Panc1 (cell line): ENCODE measurements at regions not wholly inside any gene's neighbourhood (a gene's known extent, or its start where the extent isn't known, plus 50 kb on each side); places are given as distances from the start of the nearest gene placed in this dataset.

ENCODE experiments used
- POLR2AphosphoS5 ChIP-seq: IDR thresholded peaks from 2 replicates; pipeline ENCODE4 v1.6.1; 2012; ENCODE audit warnings: mild to moderate bottlenecking, low read depth, low read length, moderate library complexity
- TCF7L2 ChIP-seq: IDR thresholded peaks from 2 replicates; pipeline ENCODE4 v1.6.1; 2011; ENCODE audit warnings: mild to moderate bottlenecking, low read depth, low read length, inconsistent platforms
- TF ChIP-seq, protein P1 (sequence below): fragments of 450-650 bp; IDR thresholded peaks from 2 replicates; pipeline ENCODE4 v1.5.1; 2017; ENCODE audit warnings: mild to moderate bottlenecking
- TF ChIP-seq, protein P2 (sequence below), 2 experiments: IDR thresholded peaks; 2 replicates each; pipeline ENCODE4 v1.6.1; 2011 to 2012; ENCODE audit warnings: low read depth in 2 of 2, control low read depth in 1 of 2, low read length in 1 of 2, mild to moderate bottlenecking in 1 of 2, moderate library complexity in 1 of 2; ENCODE audit not compliant: insufficient read depth in 1 of 2

DNA sequence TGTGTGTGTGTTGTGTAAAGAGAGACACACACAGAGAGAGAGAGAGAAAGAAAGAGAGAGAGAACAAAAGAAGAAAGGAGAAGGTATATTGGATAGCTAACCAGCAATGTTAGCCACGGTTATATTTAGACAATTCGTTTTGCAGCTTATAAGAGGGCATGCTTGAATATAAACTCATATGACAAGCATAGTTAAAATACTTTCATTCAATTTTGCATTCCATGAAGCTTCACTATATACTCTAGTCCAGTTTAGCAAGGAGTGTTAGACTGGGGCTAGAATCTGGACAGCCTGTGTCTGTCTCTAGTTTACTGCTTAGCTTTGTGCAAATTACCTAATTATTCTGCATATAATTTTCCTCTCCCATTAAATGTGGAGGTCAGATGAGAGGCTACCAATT, 525.9 kb upstream of the ZFP42 start:
- TF ChIP-seq, protein P1, sequence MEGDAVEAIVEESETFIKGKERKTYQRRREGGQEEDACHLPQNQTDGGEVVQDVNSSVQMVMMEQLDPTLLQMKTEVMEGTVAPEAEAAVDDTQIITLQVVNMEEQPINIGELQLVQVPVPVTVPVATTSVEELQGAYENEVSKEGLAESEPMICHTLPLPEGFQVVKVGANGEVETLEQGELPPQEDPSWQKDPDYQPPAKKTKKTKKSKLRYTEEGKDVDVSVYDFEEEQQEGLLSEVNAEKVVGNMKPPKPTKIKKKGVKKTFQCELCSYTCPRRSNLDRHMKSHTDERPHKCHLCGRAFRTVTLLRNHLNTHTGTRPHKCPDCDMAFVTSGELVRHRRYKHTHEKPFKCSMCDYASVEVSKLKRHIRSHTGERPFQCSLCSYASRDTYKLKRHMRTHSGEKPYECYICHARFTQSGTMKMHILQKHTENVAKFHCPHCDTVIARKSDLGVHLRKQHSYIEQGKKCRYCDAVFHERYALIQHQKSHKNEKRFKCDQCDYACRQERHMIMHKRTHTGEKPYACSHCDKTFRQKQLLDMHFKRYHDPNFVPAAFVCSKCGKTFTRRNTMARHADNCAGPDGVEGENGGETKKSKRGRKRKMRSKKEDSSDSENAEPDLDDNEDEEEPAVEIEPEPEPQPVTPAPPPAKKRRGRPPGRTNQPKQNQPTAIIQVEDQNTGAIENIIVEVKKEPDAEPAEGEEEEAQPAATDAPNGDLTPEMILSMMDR: no peak
- TF ChIP-seq, protein P2, sequence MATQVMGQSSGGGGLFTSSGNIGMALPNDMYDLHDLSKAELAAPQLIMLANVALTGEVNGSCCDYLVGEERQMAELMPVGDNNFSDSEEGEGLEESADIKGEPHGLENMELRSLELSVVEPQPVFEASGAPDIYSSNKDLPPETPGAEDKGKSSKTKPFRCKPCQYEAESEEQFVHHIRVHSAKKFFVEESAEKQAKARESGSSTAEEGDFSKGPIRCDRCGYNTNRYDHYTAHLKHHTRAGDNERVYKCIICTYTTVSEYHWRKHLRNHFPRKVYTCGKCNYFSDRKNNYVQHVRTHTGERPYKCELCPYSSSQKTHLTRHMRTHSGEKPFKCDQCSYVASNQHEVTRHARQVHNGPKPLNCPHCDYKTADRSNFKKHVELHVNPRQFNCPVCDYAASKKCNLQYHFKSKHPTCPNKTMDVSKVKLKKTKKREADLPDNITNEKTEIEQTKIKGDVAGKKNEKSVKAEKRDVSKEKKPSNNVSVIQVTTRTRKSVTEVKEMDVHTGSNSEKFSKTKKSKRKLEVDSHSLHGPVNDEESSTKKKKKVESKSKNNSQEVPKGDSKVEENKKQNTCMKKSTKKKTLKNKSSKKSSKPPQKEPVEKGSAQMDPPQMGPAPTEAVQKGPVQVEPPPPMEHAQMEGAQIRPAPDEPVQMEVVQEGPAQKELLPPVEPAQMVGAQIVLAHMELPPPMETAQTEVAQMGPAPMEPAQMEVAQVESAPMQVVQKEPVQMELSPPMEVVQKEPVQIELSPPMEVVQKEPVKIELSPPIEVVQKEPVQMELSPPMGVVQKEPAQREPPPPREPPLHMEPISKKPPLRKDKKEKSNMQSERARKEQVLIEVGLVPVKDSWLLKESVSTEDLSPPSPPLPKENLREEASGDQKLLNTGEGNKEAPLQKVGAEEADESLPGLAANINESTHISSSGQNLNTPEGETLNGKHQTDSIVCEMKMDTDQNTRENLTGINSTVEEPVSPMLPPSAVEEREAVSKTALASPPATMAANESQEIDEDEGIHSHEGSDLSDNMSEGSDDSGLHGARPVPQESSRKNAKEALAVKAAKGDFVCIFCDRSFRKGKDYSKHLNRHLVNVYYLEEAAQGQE (IDR thresholded peaks at IDR 0.05; ENCODE audit: insufficient read depth in 1 of 2, low read depth in 2 of 2, low read length in 1 of 2): no peak
- TF ChIP-seq POLR2AphosphoS5: no peak
- no peak for TF ChIP-seq TCF7L2
